IMR-90 (cell line): ENCODE measurements at regions not wholly inside any gene's neighbourhood (a gene's known extent, or its start where the extent isn't known, plus 50 kb on each side); places are given as distances from the start of the nearest gene placed in this dataset.
A peak's percentile ranks its signal among the peaks of the same experiment; 100 is the strongest.

Experiments
- ATAC-seq: fragments of 200-7000 bp; cut with Tn5 transposase; 2 replicates; pipeline ENCODE4 v1.9.1; 2020; ENCODE audit warnings: low read depth, mild to moderate bottlenecking, moderate library complexity
- BruUV-seq: library from RNA; stranded (reverse); fragments of 400-500 nt; replicated peaks from 2 replicates; lab custom pipeline; 2021; lab: Mats Ljungman, UMichigan
- CTCF ChIA-PET: fragments of 300-600 bp; formaldehyde crosslinking; extraction: SDS; loops from one replicate; lab custom pipeline; 2021; ENCODE audit warnings: antibody characterized with exemption; lab: Yijun Ruan, JAX
- POLR2A ChIA-PET: fragments of 300-600 bp; sonication (Branson Sonifier 250); formaldehyde crosslinking; loops from one replicate; lab custom pipeline; 2022; ENCODE audit warnings: antibody characterized with exemption; ENCODE audit not compliant: unreplicated experiment; lab: Charles Lee
- DNase-seq: peaks from one replicate; pipeline ENCODE4 v3.0.0; 2013
- H2AFZ ChIP-seq: replicated peaks from 2 replicates; pipeline ENCODE3; 2013; ENCODE audit warnings: low read length, mild to moderate bottlenecking; ENCODE audit not compliant: poor library complexity
- H2AK5ac ChIP-seq: 2 replicates; pipeline ENCODE4 v1.6.1; 2013; ENCODE audit warnings: low read depth, low read length, inconsistent platforms
- H2AK9ac ChIP-seq: replicated peaks from 2 replicates; pipeline ENCODE3; 2013; ENCODE audit warnings: mild to moderate bottlenecking, low read depth, low read length, moderate library complexity; ENCODE audit not compliant: poor library complexity
- H2BK120ac ChIP-seq: 2 replicates; pipeline ENCODE4 v1.6.1; 2013; ENCODE audit warnings: low read depth, low read length, inconsistent platforms
- H2BK15ac ChIP-seq: 3 replicates; pipeline ENCODE4 v1.6.1; 2013; ENCODE audit warnings: low read depth, low read length, inconsistent platforms
- H2BK20ac ChIP-seq: 2 replicates; pipeline ENCODE4 v1.6.1; 2013; ENCODE audit warnings: low read depth, mild to moderate bottlenecking, inconsistent platforms, low read length, moderate library complexity
- H2BK5ac ChIP-seq: 2 replicates; pipeline ENCODE4 v1.6.1; 2013; ENCODE audit warnings: mild to moderate bottlenecking, low read depth, low read length, inconsistent platforms; ENCODE audit not compliant: poor library complexity, severe bottlenecking
- H3K14ac ChIP-seq: replicated peaks from 2 replicates; pipeline ENCODE4 v1.6.1; 2013; ENCODE audit warnings: low read depth, low read length, inconsistent platforms
- H3K18ac ChIP-seq: 2 replicates; pipeline ENCODE4 v1.6.1; 2013; ENCODE audit warnings: low read depth, low read length, control low read depth
- H3K23ac ChIP-seq: 2 replicates; pipeline ENCODE4 v1.6.1; 2013; ENCODE audit warnings: low read depth, low read length, inconsistent platforms
- H3K27ac ChIP-seq: 2 replicates; pipeline ENCODE4 v1.5.1; 2013; ENCODE audit warnings: mild to moderate bottlenecking, control low read depth, low read length; ENCODE audit not compliant: insufficient read depth
- H3K27me3 ChIP-seq: 2 replicates; pipeline ENCODE4 v1.6.1; 2013; ENCODE audit warnings: low read length; ENCODE audit not compliant: control insufficient read depth, insufficient read depth
- H3K36me3 ChIP-seq: 2 replicates; pipeline ENCODE4 v1.6.1; 2013; ENCODE audit warnings: low read length, mixed read lengths; ENCODE audit not compliant: control insufficient read depth, insufficient read depth
- H3K4ac ChIP-seq: 2 replicates; pipeline ENCODE4 v1.6.1; 2013; ENCODE audit warnings: low read depth, low read length, inconsistent platforms
- H3K4me1 ChIP-seq: 2 replicates; pipeline ENCODE4 v1.6.1; 2013; ENCODE audit warnings: low read length, mixed read lengths; ENCODE audit not compliant: control insufficient read depth, insufficient read depth
- H3K4me2 ChIP-seq: 2 replicates; pipeline ENCODE4 v1.6.1; 2013; ENCODE audit warnings: low read depth, mild to moderate bottlenecking, control low read depth, low read length, moderate library complexity
- H3K4me3 ChIP-seq: 2 replicates; pipeline ENCODE4 v1.5.1; 2013; ENCODE audit warnings: low read depth, mild to moderate bottlenecking, control low read depth, low read length, moderate library complexity; ENCODE audit not compliant: insufficient read depth
- H3K56ac ChIP-seq: 2 replicates; pipeline ENCODE4 v1.6.1; 2013; ENCODE audit warnings: low read length, inconsistent platforms; ENCODE audit not compliant: insufficient read depth; ENCODE audit errors: extremely low read depth
- H3K79me1 ChIP-seq, 2 experiments: 2 replicates each; pipeline ENCODE4 v1.6.1; 2013; ENCODE audit warnings: low read length in 2 of 2, inconsistent platforms in 1 of 2, low read depth in 1 of 2
- H3K9ac ChIP-seq: 2 replicates; pipeline ENCODE4 v1.6.1; 2013; ENCODE audit warnings: low read depth, low read length, control low read depth
- H3K9me1 ChIP-seq: 2 replicates; pipeline ENCODE4 v1.6.1; 2013; ENCODE audit warnings: low read length, inconsistent platforms; ENCODE audit not compliant: insufficient read depth
- H3K9me3 ChIP-seq: 2 replicates; pipeline ENCODE4 v1.6.1; 2013; ENCODE audit warnings: low read length; ENCODE audit not compliant: control insufficient read depth, insufficient read depth
- H4K20me1 ChIP-seq: 2 replicates; pipeline ENCODE4 v1.6.1; 2013; ENCODE audit warnings: low read length, inconsistent platforms; ENCODE audit not compliant: insufficient read depth
- H4K5ac ChIP-seq: 2 replicates; pipeline ENCODE4 v1.6.1; 2013; ENCODE audit warnings: mild to moderate bottlenecking, low read depth, low read length, control low read depth
- H4K8ac ChIP-seq, 2 experiments: 2 replicates each; pipeline ENCODE4 v1.6.1; 2013; ENCODE audit warnings: low read depth in 2 of 2, low read length in 2 of 2, control low read depth in 1 of 2, inconsistent platforms in 1 of 2
- H4K91ac ChIP-seq: 2 replicates; pipeline ENCODE4 v1.6.1; 2013; ENCODE audit warnings: low read depth, low read length, inconsistent platforms; ENCODE audit not compliant: insufficient read depth
- CEBPB ChIP-seq: IDR thresholded peaks from 2 replicates; pipeline ENCODE4 v1.6.1; 2012; ENCODE audit warnings: low read depth, low read length, improper control_type of control experiment
- MAFK ChIP-seq: IDR thresholded peaks from 2 replicates; pipeline ENCODE4 v1.6.1; 2012; ENCODE audit warnings: low read depth, low read length, improper control_type of control experiment
- WGBS, 2 experiments: methylation state at CpG; one replicate each; pipeline versions ENCODE4 v1.1.5 to v1.1.7; 2013; ENCODE audit warnings: missing lambda C conversion rate in 2 of 2; ENCODE audit not compliant: insufficient read length in 1 of 2; ENCODE audit errors: extremely low coverage in 2 of 2; 5-methylcytosine and 5-hydroxymethylcytosine counted together
- dilution Hi-C: fragments of 300-500 bp; cut with HindIII; formaldehyde crosslinking; loops from one replicate; pipeline ENCODE4 v1.14.3; 2018; ENCODE audit warnings: low sequenced_read_pairs; ENCODE audit not compliant: unreplicated experiment
- in situ Hi-C: fragments of 300-500 bp; cut with MboI; formaldehyde crosslinking; loops from 3 replicates; pipeline ENCODE4 v1.14.3; 2019; ENCODE audit warnings: low sequenced_read_pairs, inconsistent platforms, mixed read lengths
- intact Hi-C: fragments of 100-400 bp; cut with micrococcal nuclease; formaldehyde crosslinking; loops from 2 replicates; pipeline ENCODE4 v1.10.0; 2022

GRCh38 chr5:101306391-101307137, 403.5 kb upstream of the ST8SIA4 start:
- H4K91ac ChIP-seq: no peak overlapping the region
- H3K23ac ChIP-seq: no peak overlapping the region
- TF ChIP-seq MAFK (0 out of 2 replicates have a peak, but pooled peaks have one; percentile 4), CEBPB (no peak)
- no peak overlapping the region for H3K27ac ChIP-seq
- H4K5ac ChIP-seq: no peak overlapping the region
- H2BK15ac ChIP-seq: no peak overlapping the region
- intact Hi-C loops: no loop called here
- CTCF ChIA-PET: no interaction called here
- no peaks in the 10 kb centered on the region for H3K9me1 ChIP-seq
- no peak overlapping the region for H4K8ac ChIP-seq
- no peak overlapping the region for H2AK5ac ChIP-seq
- no peaks in the 10 kb centered on the region for H3K79me1 ChIP-seq
- no peak overlapping the region for H3K4ac ChIP-seq
- POLR2A ChIA-PET: no interaction called here
- dilution Hi-C loops: no loop called here
- no peaks in the 10 kb centered on the region for H4K20me1 ChIP-seq
- H3K4me3 ChIP-seq: no peak overlapping the region
- no peak overlapping the region for H2BK5ac ChIP-seq
- in situ Hi-C loops: no loop called here
- H3K4me1 ChIP-seq: no peaks in the 10 kb centered on the region
- no peak overlapping the region for H2AK9ac ChIP-seq
- no peaks in the 10 kb centered on the region for H3K9me3 ChIP-seq
- H3K14ac ChIP-seq: no peak overlapping the region
- H3K36me3 ChIP-seq: no peaks in the 10 kb centered on the region
- H3K56ac ChIP-seq: no peak overlapping the region
- H2BK120ac ChIP-seq: no peak overlapping the region
- ATAC-seq (no peak), DNase-seq (no peak)
- BruUV-seq: no TSS peak
- no peak overlapping the region for H3K4me2 ChIP-seq
- no CpG with 5 or more reads among the region's 5 CpGs for WGBS, 2 experiments
- no peaks in the 10 kb centered on the region for H3K27me3 ChIP-seq
- no peak overlapping the region for H2BK20ac ChIP-seq
- no peak overlapping the region for H3K9ac ChIP-seq
- H2AFZ ChIP-seq: no peak overlapping the region
- H3K18ac ChIP-seq: no peak overlapping the region
